WTC11 (cell line): ENCODE measurements at regions not wholly inside any gene's neighbourhood (a gene's known extent, or its start where the extent isn't known, plus 50 kb on each side); places are given as distances from the start of the nearest gene placed in this dataset.
A peak's percentile ranks its signal among the peaks of the same experiment; 100 is the strongest.

ENCODE experiments used
- ATAC-seq: fragments of 200-7000 bp; cut with Tn5 transposase; 2 replicates; pipeline ENCODE4 v1.10.0; 2021; ENCODE audit warnings: mild to moderate bottlenecking, moderate library complexity
- CTCF ChIA-PET: fragments of 300-600 bp; sonication (Branson Sonifier 250); formaldehyde crosslinking; loops from one replicate; lab custom pipeline; 2021; ENCODE audit warnings: antibody characterized with exemption; lab: Charles Lee
- POLR2A ChIA-PET: fragments of 350-600 bp; sonication (Branson Sonifier 250); formaldehyde crosslinking; loops from one replicate; lab custom pipeline; 2021; ENCODE audit warnings: antibody characterized with exemption; lab: Charles Lee
- DNase-seq: peaks from one replicate; pipeline ENCODE4 v3.0.0; 2021; ENCODE audit warnings: low spot score
- H3K27ac Mint-ChIP-seq: 2 replicates; pipeline ENCODE4 v1.8.0; 2021; ENCODE audit warnings: mixed read lengths
- H3K27me3 Mint-ChIP-seq: 2 replicates; pipeline ENCODE4 v1.8.0; 2021; ENCODE audit warnings: low read depth, mild to moderate bottlenecking, moderate library complexity, mixed read lengths
- H3K36me3 Mint-ChIP-seq: 2 replicates; pipeline ENCODE4 v1.8.0; 2021; ENCODE audit warnings: mixed read lengths
- H3K4me1 Mint-ChIP-seq: 2 replicates; pipeline ENCODE4 v1.8.0; 2022; ENCODE audit warnings: mixed read lengths
- H3K4me3 Mint-ChIP-seq: 2 replicates; pipeline ENCODE4 v1.8.0; 2021; ENCODE audit warnings: mild to moderate bottlenecking, moderate library complexity, mixed read lengths
- H3K9me3 Mint-ChIP-seq: 2 replicates; pipeline ENCODE4 v1.8.0; 2021; ENCODE audit warnings: mixed read lengths
- CREM ChIP-seq: sonication (generic); formaldehyde crosslinking; IDR thresholded peaks from 2 replicates; pipeline ENCODE4 v1.8.1; 2022; ENCODE audit warnings: mild to moderate bottlenecking, missing genetic modification reagents, moderate library complexity
- CTCF ChIP-seq: fragments of 200-600 bp; IDR thresholded peaks from 2 replicates; pipeline ENCODE4 v1.8.0; 2022; ENCODE audit warnings: antibody characterized with exemption
- ERG ChIP-seq: fragments of 250-450 bp; sonication (Bioruptor Pico); IDR thresholded peaks from 2 replicates; pipeline ENCODE4 v1.8.0; 2021; ENCODE audit warnings: mild to moderate bottlenecking
- FOXK1 ChIP-seq: sonication (generic); formaldehyde crosslinking; IDR thresholded peaks from 2 replicates; pipeline ENCODE4 v1.8.0; 2022; ENCODE audit warnings: mild to moderate bottlenecking, moderate library complexity, missing genetic modification reagents
- GABPB1 ChIP-seq: sonication (generic); formaldehyde crosslinking; IDR thresholded peaks from 2 replicates; pipeline ENCODE4 v1.8.1; 2023; ENCODE audit warnings: mild to moderate bottlenecking, missing genetic modification reagents
- GRHL2 ChIP-seq: fragments of 250-450 bp; sonication (Bioruptor Pico); IDR thresholded peaks from 2 replicates; pipeline ENCODE4 v1.8.0; 2022; ENCODE audit warnings: mild to moderate bottlenecking, moderate library complexity; ENCODE audit not compliant: insufficient replicate concordance, severe bottlenecking
- IRF1 ChIP-seq: sonication (generic); formaldehyde crosslinking; IDR thresholded peaks from 2 replicates; pipeline ENCODE4 v1.8.0; 2023; ENCODE audit warnings: missing genetic modification reagents
- MAX ChIP-seq: sonication (generic); formaldehyde crosslinking; IDR thresholded peaks from 2 replicates; pipeline ENCODE4 v1.8.0; 2022; ENCODE audit warnings: mild to moderate bottlenecking, missing genetic modification reagents
- NFE2L1 ChIP-seq: sonication (generic); formaldehyde crosslinking; IDR thresholded peaks from 2 replicates; pipeline ENCODE4 v1.8.1; 2023; ENCODE audit warnings: missing genetic modification reagents
- SMAD4 ChIP-seq: sonication (generic); formaldehyde crosslinking; IDR thresholded peaks from 2 replicates; pipeline ENCODE4 v1.8.0; 2022; ENCODE audit warnings: mild to moderate bottlenecking, missing genetic modification reagents
- SP1 ChIP-seq: sonication (generic); formaldehyde crosslinking; conservative IDR thresholded peaks from 2 replicates; pipeline ENCODE4 v1.8.1; 2022; ENCODE audit warnings: missing genetic modification reagents
- STAT6 ChIP-seq: sonication (generic); formaldehyde crosslinking; conservative IDR thresholded peaks from 2 replicates; pipeline ENCODE4 v1.8.1; 2023; ENCODE audit warnings: mild to moderate bottlenecking, low read depth, missing genetic modification reagents, moderate library complexity
- TP53 ChIP-seq: sonication (generic); formaldehyde crosslinking; IDR thresholded peaks from 2 replicates; pipeline ENCODE4 v1.8.1; 2023; ENCODE audit warnings: mild to moderate bottlenecking, missing genetic modification reagents
- USF2 ChIP-seq: sonication (generic); formaldehyde crosslinking; IDR thresholded peaks from 2 replicates; pipeline ENCODE4 v1.8.1; 2023; ENCODE audit warnings: mild to moderate bottlenecking, missing genetic modification reagents, moderate library complexity
- ZNF138 ChIP-seq: sonication (generic); formaldehyde crosslinking; conservative IDR thresholded peaks from 2 replicates; pipeline ENCODE4 v1.8.1; 2022; ENCODE audit warnings: mild to moderate bottlenecking, moderate library complexity, missing genetic modification reagents
- ZNF317 ChIP-seq: sonication (generic); formaldehyde crosslinking; IDR thresholded peaks from 2 replicates; pipeline ENCODE4 v1.8.1; 2023; ENCODE audit warnings: low read depth, mild to moderate bottlenecking, moderate library complexity, missing genetic modification reagents, borderline replicate concordance
- ZSCAN18 ChIP-seq: fragments of 250-450 bp; sonication (Bioruptor Pico); IDR thresholded peaks from 2 replicates; pipeline ENCODE4 v2.1.2; 2022; ENCODE audit warnings: mild to moderate bottlenecking, moderate library complexity

GRCh38 chr2:58866946-58867345 is 625.8 kb upstream of the FANCL start:
- ChIA-PET POLR2A (no interaction called here), CTCF (interaction anchor here (1.0 kb wide), 1 partner anchor 417 kb away, joined by 3 read pairs; no protein-coding TSS in a partner anchor)
- Mint-ChIP-seq H3K9me3 (peaks cover 14% of the 10 kb centered on the region), H3K4me1 (peaks cover 38% of the 10 kb centered on the region), H3K27ac (no peak overlapping the region), H3K4me3 (no peak overlapping the region), H3K27me3 (peaks cover 12% of the 10 kb centered on the region), H3K36me3 (no peaks in the 10 kb centered on the region)
- ATAC-seq (no peak), DNase-seq (no peak)
- TF ChIP-seq FOXK1 (CRISPR knock-in tag) (no peak), ZSCAN18 (no peak), NFE2L1 (CRISPR knock-in tag) (no peak), ZNF138 (CRISPR knock-in tag) (no peak)
- TF ChIP-seq, all 79 proteins: peak for 0

- ChIA-PET POLR2A (no interaction called here), CTCF (interaction anchor here (0.8 to 1.0 kb wide), 3 partner anchors 11 to 417 kb away, joined by 3 to 4 read pairs (median 3); no protein-coding TSS in a partner anchor)
- peaks cover 34% of the 10 kb centered on the region for H3K4me1 Mint-ChIP-seq
- no peak overlapping the region for H3K27ac Mint-ChIP-seq
- peaks cover 18% of the 10 kb centered on the region for H3K9me3 Mint-ChIP-seq
- H3K36me3 Mint-ChIP-seq: no peaks in the 10 kb centered on the region
- TF ChIP-seq USF2 (CRISPR knock-in tag): no peak
- TF ChIP-seq ZNF317 (CRISPR knock-in tag): no peak
- TF ChIP-seq TP53: no peak
- no peak for TF ChIP-seq ERG (CRISPR knock-in tag)
- no peak for TF ChIP-seq GRHL2 (CRISPR knock-in tag)
- TF ChIP-seq SMAD4 (CRISPR knock-in tag): no peak
- TF ChIP-seq GABPB1 (CRISPR knock-in tag): no peak
- no peak for TF ChIP-seq ZNF138 (CRISPR knock-in tag)
- no peak for DNase-seq
- no peak overlapping the region; the same call in 1 of the 2 replicates for H3K4me3 Mint-ChIP-seq
- ATAC-seq: peak; percentile 28
- peaks cover 12% of the 10 kb centered on the region for H3K27me3 Mint-ChIP-seq
These were observed 625.4 kb upstream of the FANCL start for GRCh38 chr2:58866527-58866926.

- peaks cover 12% of the 10 kb centered on the region for H3K27me3 Mint-ChIP-seq
- DNase-seq: peak; percentile 53
- peak overlapping the region; percentile 13; the same call in 1 of the 2 replicates for H3K4me3 Mint-ChIP-seq
- peak; percentile 83 for ATAC-seq
- H3K27ac Mint-ChIP-seq: peak overlapping the region; percentile 47; the same call in 1 of the 2 replicates
- H3K36me3 Mint-ChIP-seq: no peaks in the 10 kb centered on the region
- H3K9me3 Mint-ChIP-seq: peaks cover 18% of the 10 kb centered on the region
- POLR2A ChIA-PET: no interaction called here
- TF ChIP-seq CREM (CRISPR knock-in tag) (0 out of 2 replicates have a peak, but pooled peaks have one; percentile 22), SP1 (0 out of 2 replicates have a peak, but pooled peaks have one; percentile 30), IRF1 (no peak), STAT6 (CRISPR knock-in tag) (no peak), MAX (no peak; the same call in 1 of the 2 replicates), CTCF (no peak)
- peaks cover 32% of the 10 kb centered on the region for H3K4me1 Mint-ChIP-seq
- CTCF ChIA-PET: interaction anchor here (0.8 to 1.0 kb wide), 3 partner anchors 10 to 417 kb away, joined by 3 to 4 read pairs (median 3); no protein-coding TSS in a partner anchor
These were observed 624.9 kb upstream of the FANCL start for GRCh38 chr2:58866040-58866439.
